ENCODE measurements at regions not wholly inside any gene's neighbourhood (a gene's known extent, or its start where the extent isn't known, plus 50 kb on each side); places are given as distances from the start of the nearest gene placed in this dataset.

DNA sequence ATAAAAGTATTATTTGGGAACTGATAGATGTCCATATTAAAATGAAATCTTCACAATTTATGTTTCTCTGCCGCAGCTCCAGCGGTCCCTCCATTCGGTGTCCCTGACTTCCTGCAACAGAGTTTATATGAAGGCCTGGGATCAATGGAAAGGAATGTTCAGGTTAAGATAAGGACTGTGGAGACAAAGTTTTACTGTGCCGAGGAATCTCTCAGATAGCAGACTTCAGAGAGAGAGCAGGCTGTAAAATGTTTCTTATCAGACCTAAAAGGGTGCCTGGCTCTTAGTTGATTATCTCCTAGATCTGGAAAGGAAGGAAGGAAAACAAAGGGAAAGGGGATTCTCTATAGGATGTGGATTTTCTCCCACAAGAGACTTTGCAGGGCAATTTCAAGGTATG is 193.7 kb upstream of the PIEZO2 start:
- TF ChIP-seq POLR2A (IDR thresholded peaks at IDR 0.05) (no peak), CTCF (IDR thresholded peaks at IDR 0.05) (no peak), EP300 (IDR thresholded peaks at IDR 0.05) (no peak)

Measured in ovary (tissue), 3 donors.